ENCODE measurements at regions not wholly inside any gene's neighbourhood (a gene's known extent, or its start where the extent isn't known, plus 50 kb on each side); places are given as distances from the start of the nearest gene placed in this dataset.

DNA sequence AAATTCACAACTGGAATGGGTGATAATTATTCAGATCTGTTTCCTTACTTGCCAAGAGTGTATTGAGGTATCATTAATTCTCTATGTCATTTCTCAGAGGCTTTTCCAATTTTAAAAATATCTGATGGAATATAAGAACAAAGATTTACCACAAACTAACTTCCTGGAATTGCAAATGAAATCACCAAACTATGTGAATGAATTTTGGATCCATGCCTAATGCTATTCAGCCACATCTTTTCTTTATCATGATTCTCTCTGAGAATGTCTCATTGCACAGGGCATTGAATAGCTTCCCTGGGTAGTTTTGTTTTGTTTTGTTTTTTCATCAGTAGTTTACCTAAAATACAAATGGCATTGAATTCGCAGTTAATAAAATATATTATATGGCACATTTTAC lies 146.9 kb upstream of the FBN2 start:
- Histone ChIP-seq H3K27me3 (ENCODE audit: insufficient read depth, poor library complexity, severe bottlenecking) (no peaks in the 10 kb centered on the region), H3K4me3 (replicated peaks; ENCODE audit: insufficient read depth, low read length) (no peak overlapping the region), H3K27ac (replicated peaks) (no peak overlapping the region)
- TF ChIP-seq GABPA (IDR thresholded peaks at IDR 0.05; ENCODE audit: low read depth) (no peak), POLR2AphosphoS5 (IDR thresholded peaks at IDR 0.05; ENCODE audit: low read depth) (no peak), SPI1 (IDR thresholded peaks at IDR 0.05; ENCODE audit: borderline replicate concordance, low read depth) (no peak)
- TF ChIP-seq, protein P1, sequence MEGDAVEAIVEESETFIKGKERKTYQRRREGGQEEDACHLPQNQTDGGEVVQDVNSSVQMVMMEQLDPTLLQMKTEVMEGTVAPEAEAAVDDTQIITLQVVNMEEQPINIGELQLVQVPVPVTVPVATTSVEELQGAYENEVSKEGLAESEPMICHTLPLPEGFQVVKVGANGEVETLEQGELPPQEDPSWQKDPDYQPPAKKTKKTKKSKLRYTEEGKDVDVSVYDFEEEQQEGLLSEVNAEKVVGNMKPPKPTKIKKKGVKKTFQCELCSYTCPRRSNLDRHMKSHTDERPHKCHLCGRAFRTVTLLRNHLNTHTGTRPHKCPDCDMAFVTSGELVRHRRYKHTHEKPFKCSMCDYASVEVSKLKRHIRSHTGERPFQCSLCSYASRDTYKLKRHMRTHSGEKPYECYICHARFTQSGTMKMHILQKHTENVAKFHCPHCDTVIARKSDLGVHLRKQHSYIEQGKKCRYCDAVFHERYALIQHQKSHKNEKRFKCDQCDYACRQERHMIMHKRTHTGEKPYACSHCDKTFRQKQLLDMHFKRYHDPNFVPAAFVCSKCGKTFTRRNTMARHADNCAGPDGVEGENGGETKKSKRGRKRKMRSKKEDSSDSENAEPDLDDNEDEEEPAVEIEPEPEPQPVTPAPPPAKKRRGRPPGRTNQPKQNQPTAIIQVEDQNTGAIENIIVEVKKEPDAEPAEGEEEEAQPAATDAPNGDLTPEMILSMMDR (IDR thresholded peaks at IDR 0.05; ENCODE audit: insufficient read depth, low read length), result no peak
- TF ChIP-seq, protein P2, sequence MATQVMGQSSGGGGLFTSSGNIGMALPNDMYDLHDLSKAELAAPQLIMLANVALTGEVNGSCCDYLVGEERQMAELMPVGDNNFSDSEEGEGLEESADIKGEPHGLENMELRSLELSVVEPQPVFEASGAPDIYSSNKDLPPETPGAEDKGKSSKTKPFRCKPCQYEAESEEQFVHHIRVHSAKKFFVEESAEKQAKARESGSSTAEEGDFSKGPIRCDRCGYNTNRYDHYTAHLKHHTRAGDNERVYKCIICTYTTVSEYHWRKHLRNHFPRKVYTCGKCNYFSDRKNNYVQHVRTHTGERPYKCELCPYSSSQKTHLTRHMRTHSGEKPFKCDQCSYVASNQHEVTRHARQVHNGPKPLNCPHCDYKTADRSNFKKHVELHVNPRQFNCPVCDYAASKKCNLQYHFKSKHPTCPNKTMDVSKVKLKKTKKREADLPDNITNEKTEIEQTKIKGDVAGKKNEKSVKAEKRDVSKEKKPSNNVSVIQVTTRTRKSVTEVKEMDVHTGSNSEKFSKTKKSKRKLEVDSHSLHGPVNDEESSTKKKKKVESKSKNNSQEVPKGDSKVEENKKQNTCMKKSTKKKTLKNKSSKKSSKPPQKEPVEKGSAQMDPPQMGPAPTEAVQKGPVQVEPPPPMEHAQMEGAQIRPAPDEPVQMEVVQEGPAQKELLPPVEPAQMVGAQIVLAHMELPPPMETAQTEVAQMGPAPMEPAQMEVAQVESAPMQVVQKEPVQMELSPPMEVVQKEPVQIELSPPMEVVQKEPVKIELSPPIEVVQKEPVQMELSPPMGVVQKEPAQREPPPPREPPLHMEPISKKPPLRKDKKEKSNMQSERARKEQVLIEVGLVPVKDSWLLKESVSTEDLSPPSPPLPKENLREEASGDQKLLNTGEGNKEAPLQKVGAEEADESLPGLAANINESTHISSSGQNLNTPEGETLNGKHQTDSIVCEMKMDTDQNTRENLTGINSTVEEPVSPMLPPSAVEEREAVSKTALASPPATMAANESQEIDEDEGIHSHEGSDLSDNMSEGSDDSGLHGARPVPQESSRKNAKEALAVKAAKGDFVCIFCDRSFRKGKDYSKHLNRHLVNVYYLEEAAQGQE (IDR thresholded peaks at IDR 0.05; ENCODE audit: insufficient replicate concordance, low read depth), result no peak
- no peak for DNase-seq (ENCODE audit: low read depth in 1 of 2, low spot score in 1 of 2)

DNA sequence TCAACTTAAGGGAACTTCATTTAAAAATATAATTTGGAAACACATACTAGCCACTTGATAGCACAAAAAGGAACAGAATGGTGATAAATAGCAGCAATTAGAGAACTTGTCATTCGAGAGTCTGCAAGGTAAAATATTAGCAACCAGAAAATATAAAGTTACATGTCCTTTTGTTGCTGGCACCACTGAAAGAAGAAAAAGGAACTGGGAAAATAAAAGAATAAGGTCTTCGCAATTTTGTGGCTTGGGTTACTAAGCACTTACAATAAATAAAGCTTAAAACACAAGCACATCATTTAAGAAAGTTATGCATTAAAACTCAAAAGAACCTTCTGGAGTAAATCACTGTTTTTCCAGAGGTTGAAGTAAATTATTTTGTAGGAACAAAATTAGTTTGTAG lies 149.9 kb upstream of the FBN2 start:
- DNase-seq (ENCODE audit: low read depth in 1 of 2, low spot score in 1 of 2), result no peak
- H3K27ac ChIP-seq (replicated peaks), result no peak overlapping the region
- H3K27me3 ChIP-seq (ENCODE audit: insufficient read depth, poor library complexity, severe bottlenecking), result no peaks in the 10 kb centered on the region
- TF ChIP-seq, protein P1 (IDR thresholded peaks at IDR 0.05; ENCODE audit: insufficient read depth, low read length), result no peak
- TF ChIP-seq, protein P2 (IDR thresholded peaks at IDR 0.05; ENCODE audit: insufficient replicate concordance, low read depth), result no peak
- TF ChIP-seq SPI1 (IDR thresholded peaks at IDR 0.05; ENCODE audit: borderline replicate concordance, low read depth), result 0 out of 2 replicates have a peak, but pooled peaks have one; percentile 6
- no peak overlapping the region for H3K4me3 ChIP-seq (replicated peaks; ENCODE audit: insufficient read depth, low read length)

DNA sequence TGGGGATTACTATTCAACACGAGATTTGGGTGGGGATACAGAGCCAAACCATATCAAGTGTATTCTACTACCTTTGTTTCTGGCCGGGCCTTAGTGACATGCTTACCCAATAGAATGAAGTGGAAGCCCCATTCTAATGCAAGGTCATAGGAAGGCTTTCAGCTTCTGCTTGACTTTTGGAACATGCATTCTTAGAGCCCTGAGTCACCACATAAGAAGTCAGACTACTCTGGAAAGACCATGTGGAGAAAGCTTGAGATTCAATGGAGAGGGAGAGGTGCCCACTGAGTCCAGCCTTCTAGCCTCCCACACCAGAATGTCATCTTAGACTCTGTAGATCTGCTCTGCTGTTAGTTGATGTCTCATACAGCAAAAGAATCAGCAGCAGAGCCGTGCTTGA lies 155.7 kb upstream of the FBN2 start:
- no peak for DNase-seq (ENCODE audit: low read depth in 1 of 2, low spot score in 1 of 2)
- Histone ChIP-seq H3K27ac (replicated peaks) (no peak overlapping the region), H3K4me3 (replicated peaks; ENCODE audit: insufficient read depth, low read length) (no peak overlapping the region), H3K27me3 (ENCODE audit: insufficient read depth, poor library complexity, severe bottlenecking) (no peaks in the 10 kb centered on the region)
- TF ChIP-seq SPI1 (IDR thresholded peaks at IDR 0.05; ENCODE audit: borderline replicate concordance, low read depth), result no peak
- TF ChIP-seq, protein P1 (IDR thresholded peaks at IDR 0.05; ENCODE audit: insufficient read depth, low read length), result no peak
- TF ChIP-seq, protein P2 (IDR thresholded peaks at IDR 0.05; ENCODE audit: insufficient replicate concordance, low read depth), result no peak
- no peak for TF ChIP-seq GABPA (IDR thresholded peaks at IDR 0.05; ENCODE audit: low read depth)
- no peak for TF ChIP-seq POLR2AphosphoS5 (IDR thresholded peaks at IDR 0.05; ENCODE audit: low read depth)
